Activated T-cell treated with anti-CD3 and anti-CD28 coated beads, Interleukin-2, amount 50 U/mL, for 24 hours (primary cell): ENCODE measurements at regions not wholly inside any gene's neighbourhood (a gene's known extent, or its start where the extent isn't known, plus 50 kb on each side); places are given as distances from the start of the nearest gene placed in this dataset.
"Not testable (repeated sequence)": the region's sequence is repeated elsewhere in the genome, so short reads cannot be mapped to it uniquely, and the experiment has no call there.

Experiments
- DNase-seq: peaks from one replicate; pipeline ENCODE4 v3.0.0-alpha.2; 2020
- H3K27ac Mint-ChIP-seq: 2 replicates; pipeline ENCODE4 v1.8.0; 2020; ENCODE audit warnings: mild to moderate bottlenecking, mixed read lengths
- H3K27me3 Mint-ChIP-seq: 2 replicates; pipeline ENCODE4 v1.8.0; 2020; ENCODE audit warnings: mixed read lengths
- H3K36me3 Mint-ChIP-seq: 2 replicates; pipeline ENCODE4 v1.8.0; 2020; ENCODE audit warnings: low read depth, mixed read lengths
- H3K4me1 Mint-ChIP-seq: 2 replicates; pipeline ENCODE4 v1.8.0; 2020; ENCODE audit warnings: low read depth, mixed read lengths
- H3K4me3 Mint-ChIP-seq: 2 replicates; pipeline ENCODE4 v1.8.0; 2020; ENCODE audit warnings: mild to moderate bottlenecking, moderate library complexity, mixed read lengths
- H3K9me3 Mint-ChIP-seq: 2 replicates; pipeline ENCODE4 v1.8.0; 2020; ENCODE audit warnings: mixed read lengths

- Mint-ChIP-seq H3K27ac (no peak overlapping the region), H3K4me1 (no peaks in the 10 kb centered on the region), H3K36me3 (no peaks in the 10 kb centered on the region), H3K4me3 (no peak overlapping the region), H3K9me3 (peaks cover 9% of the 10 kb centered on the region), H3K27me3 (no peaks in the 10 kb centered on the region)
- no peak for DNase-seq
Observed at GRCh38 chr2:64930258-64930671, 58.9 kb upstream of the SLC1A4 start.

GRCh38 chr2:64931246-64932115 lies 57.7 kb upstream of the SLC1A4 start:
- H3K4me3 Mint-ChIP-seq: no peak overlapping the region
- H3K9me3 Mint-ChIP-seq: peaks cover 12% of the 10 kb centered on the region
- no peak overlapping the region for H3K27ac Mint-ChIP-seq
- no peaks in the 10 kb centered on the region for H3K36me3 Mint-ChIP-seq
- no peak for DNase-seq
- H3K27me3 Mint-ChIP-seq: no peaks in the 10 kb centered on the region
- no peaks in the 10 kb centered on the region for H3K4me1 Mint-ChIP-seq

GRCh38 chr2:64932116-64932370 lies 57.2 kb upstream of the SLC1A4 start:
- peaks cover 10% of the 10 kb centered on the region for H3K9me3 Mint-ChIP-seq
- H3K4me3 Mint-ChIP-seq: no peak overlapping the region
- H3K36me3 Mint-ChIP-seq: no peaks in the 10 kb centered on the region
- H3K27me3 Mint-ChIP-seq: no peaks in the 10 kb centered on the region
- DNase-seq: no peak
- H3K4me1 Mint-ChIP-seq: no peaks in the 10 kb centered on the region
- no peak overlapping the region for H3K27ac Mint-ChIP-seq

GRCh38 chr2:64932371-64933216 lies 56.6 kb upstream of the SLC1A4 start:
- peaks cover 5% of the 10 kb centered on the region for H3K9me3 Mint-ChIP-seq
- no peaks in the 10 kb centered on the region for H3K36me3 Mint-ChIP-seq
- H3K27ac Mint-ChIP-seq: no peak overlapping the region
- H3K4me1 Mint-ChIP-seq: no peaks in the 10 kb centered on the region
- no peak for DNase-seq
- no peak overlapping the region for H3K4me3 Mint-ChIP-seq
- no peaks in the 10 kb centered on the region for H3K27me3 Mint-ChIP-seq

DNA sequence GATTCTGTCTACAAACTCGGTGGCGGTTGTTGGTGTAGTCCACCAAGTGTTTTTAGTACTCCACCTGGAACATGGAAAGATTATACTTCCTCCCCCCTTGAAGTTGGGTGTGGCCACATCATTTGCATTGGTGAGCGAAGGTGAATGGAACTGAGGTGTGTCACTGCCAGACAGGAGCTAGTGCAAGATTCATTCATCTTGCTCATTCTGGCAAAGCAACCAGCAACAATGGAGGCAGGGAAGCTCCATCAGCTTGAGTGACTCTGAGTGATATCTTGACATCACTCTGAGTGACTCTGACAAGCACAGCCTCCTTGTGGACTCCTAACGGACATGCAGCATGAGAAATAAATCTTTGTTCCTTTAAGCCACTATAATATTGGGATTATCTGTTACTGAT lies 54.7 kb upstream of the SLC1A4 start:
- no peak for DNase-seq
- no peak overlapping the region for H3K4me3 Mint-ChIP-seq
- H3K27me3 Mint-ChIP-seq: no peaks in the 10 kb centered on the region
- no peak overlapping the region for H3K27ac Mint-ChIP-seq
- H3K9me3 Mint-ChIP-seq: peaks cover 4% of the 10 kb centered on the region
- no peaks in the 10 kb centered on the region for H3K36me3 Mint-ChIP-seq
- peaks cover 3% of the 10 kb centered on the region for H3K4me1 Mint-ChIP-seq

DNA sequence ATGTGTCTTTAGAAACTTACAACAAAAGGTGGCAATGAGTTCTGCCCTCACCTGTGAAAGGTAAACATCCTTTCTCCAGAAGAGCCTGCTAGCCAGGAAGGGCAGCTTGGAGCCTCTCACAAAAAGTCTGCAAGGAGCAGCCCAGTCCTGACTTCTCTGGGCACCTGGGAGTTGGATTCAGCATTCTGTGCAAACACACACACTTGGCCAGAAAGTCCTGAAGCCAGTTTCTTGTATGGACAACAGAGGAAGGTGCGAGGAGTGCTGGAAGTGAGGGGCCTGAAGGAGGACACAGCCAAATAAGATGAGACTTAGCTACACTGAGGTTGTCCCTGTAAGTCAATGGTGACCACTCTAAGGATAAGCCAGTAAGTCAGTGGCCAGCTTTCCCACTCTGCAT lies 52.4 kb upstream of the SLC1A4 start:
- Mint-ChIP-seq H3K9me3 (peaks cover 4% of the 10 kb centered on the region), H3K4me3 (no peak overlapping the region), H3K36me3 (no peaks in the 10 kb centered on the region), H3K4me1 (peaks cover 6% of the 10 kb centered on the region), H3K27ac (no peak overlapping the region), H3K27me3 (no peaks in the 10 kb centered on the region)
- no peak for DNase-seq

GRCh38 chr2:64937314-64937686 lies 51.9 kb upstream of the SLC1A4 start:
- not testable (repeated sequence) for DNase-seq, H3K4me1 Mint-ChIP-seq, H3K9me3 Mint-ChIP-seq, H3K27me3 Mint-ChIP-seq, H3K4me3 Mint-ChIP-seq, H3K36me3 Mint-ChIP-seq, H3K27ac Mint-ChIP-seq

- H3K4me3 Mint-ChIP-seq: no peak overlapping the region
- DNase-seq: no peak
- peaks cover 4% of the 10 kb centered on the region for H3K9me3 Mint-ChIP-seq
- H3K36me3 Mint-ChIP-seq: no peaks in the 10 kb centered on the region
- H3K27me3 Mint-ChIP-seq: no peaks in the 10 kb centered on the region
- peaks cover 6% of the 10 kb centered on the region for H3K4me1 Mint-ChIP-seq
- H3K27ac Mint-ChIP-seq: no peak overlapping the region
Observed at GRCh38 chr2:64937687-64938491, 51.3 kb upstream of the SLC1A4 start.

GRCh38 chr2:64938607-64939285 lies 50.5 kb upstream of the SLC1A4 start:
- no peak for DNase-seq
- Mint-ChIP-seq H3K4me1 (peaks cover 6% of the 10 kb centered on the region), H3K27me3 (no peaks in the 10 kb centered on the region), H3K4me3 (no peak overlapping the region), H3K27ac (no peak overlapping the region), H3K9me3 (peaks cover 4% of the 10 kb centered on the region), H3K36me3 (no peaks in the 10 kb centered on the region)

DNA sequence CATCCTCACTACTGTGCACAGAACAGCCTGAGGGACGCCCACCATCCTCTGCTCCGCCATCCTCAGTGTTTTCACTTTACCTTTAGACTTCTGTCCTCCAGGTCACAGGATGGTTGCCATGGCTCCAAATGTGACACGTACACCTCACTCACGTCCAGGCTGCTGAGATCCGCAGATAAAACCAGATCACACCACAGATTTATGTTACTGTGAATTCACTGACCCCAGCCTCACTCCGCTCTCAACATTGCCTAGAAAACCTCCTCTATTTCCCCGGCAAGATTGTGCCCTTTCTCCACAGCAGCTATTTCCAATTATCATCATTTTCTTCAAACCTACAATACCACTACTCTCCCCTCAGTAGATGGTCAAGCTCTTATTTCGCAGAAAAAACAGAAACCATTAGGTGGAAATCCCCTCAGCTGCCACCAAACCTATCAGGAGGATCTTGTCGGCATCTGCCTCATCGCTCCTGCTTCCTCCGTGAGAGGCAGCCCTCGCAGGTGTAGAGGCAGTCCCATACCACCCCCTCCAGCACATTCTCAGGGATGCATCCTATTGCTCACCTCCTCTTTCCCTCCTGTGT lies 49.8 kb upstream of the SLC1A4 start:
- no peaks in the 10 kb centered on the region for H3K36me3 Mint-ChIP-seq
- H3K27ac Mint-ChIP-seq: no peak overlapping the region
- H3K4me3 Mint-ChIP-seq: no peak overlapping the region
- H3K4me1 Mint-ChIP-seq: peaks cover 9% of the 10 kb centered on the region
- no peaks in the 10 kb centered on the region for H3K27me3 Mint-ChIP-seq
- H3K9me3 Mint-ChIP-seq: peaks cover 4% of the 10 kb centered on the region
- no peak for DNase-seq
